Loucy (cell line): ENCODE measurements at regions not wholly inside any gene's neighbourhood (a gene's known extent, or its start where the extent isn't known, plus 50 kb on each side); places are given as distances from the start of the nearest gene placed in this dataset.

Source experiments
- H2AFZ ChIP-seq: fragments of 200-600 bp; sonication (generic); 2 replicates; pipeline ENCODE4 v1.6.0; 2016; ENCODE audit warnings: antibody characterized with exemption, mild to moderate bottlenecking, low read length, moderate library complexity
- H3F3A ChIP-seq: fragments of 200-600 bp; 2 replicates; pipeline ENCODE4 v1.6.0; 2016; ENCODE audit warnings: antibody characterized with exemption, low read depth, mild to moderate bottlenecking
- H3K27me3 ChIP-seq: fragments of 200-600 bp; sonication (generic); 2 replicates; pipeline ENCODE4 v1.6.1; 2014; ENCODE audit warnings: low read length, mild to moderate bottlenecking; ENCODE audit not compliant: insufficient read depth, poor library complexity, severe bottlenecking
- H3K36me3 ChIP-seq: fragments of 200-600 bp; sonication (generic); 2 replicates; pipeline ENCODE4 v1.6.1; 2016; ENCODE audit warnings: low read length; ENCODE audit not compliant: insufficient read depth
- H3K4me1 ChIP-seq: fragments of 200-600 bp; sonication (generic); 2 replicates; pipeline ENCODE4 v1.5.1; 2014; ENCODE audit warnings: low read length, mild to moderate bottlenecking; ENCODE audit not compliant: insufficient read depth, poor library complexity, severe bottlenecking
- H3K4me2 ChIP-seq: fragments of 200-600 bp; sonication (generic); 2 replicates; pipeline ENCODE4 v1.6.0; 2014; ENCODE audit warnings: antibody characterized with exemption, low read length, low read depth, mild to moderate bottlenecking; ENCODE audit not compliant: poor library complexity, severe bottlenecking
- H3K4me3 ChIP-seq: fragments of 200-600 bp; sonication (generic); 2 replicates; pipeline ENCODE4 v1.5.1; 2014; ENCODE audit warnings: low read length, mild to moderate bottlenecking, mixed read lengths; ENCODE audit not compliant: poor library complexity, severe bottlenecking
- H3K79me2 ChIP-seq: fragments of 200-600 bp; sonication (generic); 2 replicates; pipeline ENCODE4 v1.6.1; 2014; ENCODE audit warnings: low read length; ENCODE audit not compliant: insufficient read depth
- H3K9ac ChIP-seq: fragments of 200-600 bp; sonication (generic); 2 replicates; pipeline ENCODE4 v1.6.0; 2014; ENCODE audit warnings: mild to moderate bottlenecking, low read depth, low read length, moderate library complexity; ENCODE audit not compliant: poor library complexity, severe bottlenecking
- H3K9me2 ChIP-seq: fragments of 200-600 bp; sonication (generic); replicated peaks from 2 replicates; pipeline ENCODE4 v1.6.1; 2016; ENCODE audit warnings: low read depth, low read length, mixed read lengths
- H3K9me3 ChIP-seq: fragments of 200-600 bp; sonication (generic); 2 replicates; pipeline ENCODE4 v1.6.1; 2014; ENCODE audit warnings: mild to moderate bottlenecking, antibody characterized with exemption, low read length, low read depth; ENCODE audit not compliant: insufficient read depth
- H4K20me1 ChIP-seq: fragments of 200-600 bp; sonication (generic); 2 replicates; pipeline ENCODE4 v1.6.0; 2014; ENCODE audit warnings: antibody characterized with exemption, low read length, mild to moderate bottlenecking; ENCODE audit not compliant: insufficient read depth, poor library complexity, severe bottlenecking
- CTCF ChIP-seq: fragments of 200-600 bp; sonication (generic); conservative IDR thresholded peaks from 2 replicates; pipeline ENCODE4 v1.5.1; 2014; ENCODE audit warnings: mild to moderate bottlenecking, antibody characterized with exemption, low read length
- EZH2phosphoT487 ChIP-seq: fragments of 200-600 bp; IDR thresholded peaks from 2 replicates; pipeline ENCODE4 v1.6.1; 2018; ENCODE audit warnings: antibody characterized with exemption, mild to moderate bottlenecking, moderate library complexity, borderline replicate concordance

GRCh38 chr10:31742255-31742654 lies 186.4 kb downstream of the ARHGAP12 start:
- no peaks in the 10 kb centered on the region for H3K9me2 ChIP-seq
- H2AFZ ChIP-seq = no peak overlapping the region
- H3K4me1 ChIP-seq = peaks cover 11% of the 10 kb centered on the region

GRCh38 chr10:31741473-31741872 lies 187.2 kb downstream of the ARHGAP12 start:
- no peaks in the 10 kb centered on the region for H4K20me1 ChIP-seq
- no peak overlapping the region for H2AFZ ChIP-seq
- H3K9me2 ChIP-seq = no peaks in the 10 kb centered on the region
- H3K36me3 ChIP-seq = no peaks in the 10 kb centered on the region
- H3F3A ChIP-seq = no peaks in the 10 kb centered on the region
- H3K4me2 ChIP-seq = no peak overlapping the region
- TF ChIP-seq EZH2phosphoT487 = no peak
- no peak for TF ChIP-seq CTCF
- H3K27me3 ChIP-seq = no peaks in the 10 kb centered on the region
- H3K4me1 ChIP-seq = peaks cover 11% of the 10 kb centered on the region
- no peak overlapping the region for H3K9ac ChIP-seq
- H3K4me3 ChIP-seq = no peak overlapping the region
- H3K79me2 ChIP-seq = no peaks in the 10 kb centered on the region
- H3K9me3 ChIP-seq = no peaks in the 10 kb centered on the region

More at GRCh38 chr10:31742255-31742654, 186.4 kb downstream of the ARHGAP12 start:
- Histone ChIP-seq H3K9me3 (no peaks in the 10 kb centered on the region), H3K4me2 (no peak overlapping the region), H3K79me2 (no peaks in the 10 kb centered on the region), H3K4me3 (no peak overlapping the region), H3F3A (no peaks in the 10 kb centered on the region), H3K27me3 (no peaks in the 10 kb centered on the region), H3K9ac (no peak overlapping the region), H4K20me1 (no peaks in the 10 kb centered on the region), H3K36me3 (no peaks in the 10 kb centered on the region)
- TF ChIP-seq EZH2phosphoT487 (no peak), CTCF (no peak)

GRCh38 chr10:31739711-31740110 lies 188.9 kb downstream of the ARHGAP12 start:
- Histone ChIP-seq H3K27me3 (no peaks in the 10 kb centered on the region), H3K9me3 (no peaks in the 10 kb centered on the region; the same call in 1 of the 2 replicates), H3K4me2 (no peak overlapping the region), H4K20me1 (no peaks in the 10 kb centered on the region), H3F3A (no peaks in the 10 kb centered on the region), H3K36me3 (no peaks in the 10 kb centered on the region), H2AFZ (no peak overlapping the region), H3K4me1 (no peaks in the 10 kb centered on the region), H3K4me3 (no peak overlapping the region), H3K9ac (no peak overlapping the region), H3K79me2 (no peaks in the 10 kb centered on the region), H3K9me2 (no peaks in the 10 kb centered on the region)
- no peak for TF ChIP-seq CTCF
- TF ChIP-seq EZH2phosphoT487 = no peak
